ENCODE measurements at regions not wholly inside any gene's neighbourhood (a gene's known extent, or its start where the extent isn't known, plus 50 kb on each side); places are given as distances from the start of the nearest gene placed in this dataset.

DNA sequence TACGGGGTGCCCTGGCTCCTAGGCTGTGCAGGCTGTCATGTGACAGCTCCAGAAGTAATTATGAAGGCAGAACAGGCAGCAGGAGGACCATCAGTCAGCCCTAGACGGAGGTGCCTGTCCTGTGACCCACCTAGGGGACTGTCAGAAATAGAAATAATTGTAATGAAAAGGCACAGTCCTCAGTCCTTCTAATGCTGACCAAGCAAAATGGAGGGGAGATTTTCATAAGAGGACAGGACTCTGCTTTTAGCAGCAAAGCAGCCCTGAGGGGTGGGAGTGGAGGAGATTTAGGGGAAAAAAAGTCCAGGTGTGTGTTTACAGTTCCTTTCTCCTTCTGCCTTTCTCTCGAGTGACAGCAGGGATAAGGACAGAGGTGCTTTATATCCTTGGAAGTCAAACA, 108.3 kb upstream of the KIRREL3 start:
- TF ChIP-seq, protein P1, sequence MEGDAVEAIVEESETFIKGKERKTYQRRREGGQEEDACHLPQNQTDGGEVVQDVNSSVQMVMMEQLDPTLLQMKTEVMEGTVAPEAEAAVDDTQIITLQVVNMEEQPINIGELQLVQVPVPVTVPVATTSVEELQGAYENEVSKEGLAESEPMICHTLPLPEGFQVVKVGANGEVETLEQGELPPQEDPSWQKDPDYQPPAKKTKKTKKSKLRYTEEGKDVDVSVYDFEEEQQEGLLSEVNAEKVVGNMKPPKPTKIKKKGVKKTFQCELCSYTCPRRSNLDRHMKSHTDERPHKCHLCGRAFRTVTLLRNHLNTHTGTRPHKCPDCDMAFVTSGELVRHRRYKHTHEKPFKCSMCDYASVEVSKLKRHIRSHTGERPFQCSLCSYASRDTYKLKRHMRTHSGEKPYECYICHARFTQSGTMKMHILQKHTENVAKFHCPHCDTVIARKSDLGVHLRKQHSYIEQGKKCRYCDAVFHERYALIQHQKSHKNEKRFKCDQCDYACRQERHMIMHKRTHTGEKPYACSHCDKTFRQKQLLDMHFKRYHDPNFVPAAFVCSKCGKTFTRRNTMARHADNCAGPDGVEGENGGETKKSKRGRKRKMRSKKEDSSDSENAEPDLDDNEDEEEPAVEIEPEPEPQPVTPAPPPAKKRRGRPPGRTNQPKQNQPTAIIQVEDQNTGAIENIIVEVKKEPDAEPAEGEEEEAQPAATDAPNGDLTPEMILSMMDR (IDR thresholded peaks at IDR 0.05; ENCODE audit: low read depth, low read length), result no peak
- H3K4me3 ChIP-seq (ENCODE audit: low read depth, low read length), result no peak overlapping the region

- no peak overlapping the region for H3K4me3 ChIP-seq (ENCODE audit: low read depth, low read length)
- TF ChIP-seq, protein P1 (IDR thresholded peaks at IDR 0.05; ENCODE audit: low read depth, low read length), result no peak
Observed at GRCh38 chr11:127106938-127107337, 106.4 kb upstream of the KIRREL3 start.

- TF ChIP-seq, protein P1 (IDR thresholded peaks at IDR 0.05; ENCODE audit: low read depth, low read length), result no peak
- no peak overlapping the region for H3K4me3 ChIP-seq (ENCODE audit: low read depth, low read length)
Observed at GRCh38 chr11:127105593-127106541, 105.3 kb upstream of the KIRREL3 start.

DNA sequence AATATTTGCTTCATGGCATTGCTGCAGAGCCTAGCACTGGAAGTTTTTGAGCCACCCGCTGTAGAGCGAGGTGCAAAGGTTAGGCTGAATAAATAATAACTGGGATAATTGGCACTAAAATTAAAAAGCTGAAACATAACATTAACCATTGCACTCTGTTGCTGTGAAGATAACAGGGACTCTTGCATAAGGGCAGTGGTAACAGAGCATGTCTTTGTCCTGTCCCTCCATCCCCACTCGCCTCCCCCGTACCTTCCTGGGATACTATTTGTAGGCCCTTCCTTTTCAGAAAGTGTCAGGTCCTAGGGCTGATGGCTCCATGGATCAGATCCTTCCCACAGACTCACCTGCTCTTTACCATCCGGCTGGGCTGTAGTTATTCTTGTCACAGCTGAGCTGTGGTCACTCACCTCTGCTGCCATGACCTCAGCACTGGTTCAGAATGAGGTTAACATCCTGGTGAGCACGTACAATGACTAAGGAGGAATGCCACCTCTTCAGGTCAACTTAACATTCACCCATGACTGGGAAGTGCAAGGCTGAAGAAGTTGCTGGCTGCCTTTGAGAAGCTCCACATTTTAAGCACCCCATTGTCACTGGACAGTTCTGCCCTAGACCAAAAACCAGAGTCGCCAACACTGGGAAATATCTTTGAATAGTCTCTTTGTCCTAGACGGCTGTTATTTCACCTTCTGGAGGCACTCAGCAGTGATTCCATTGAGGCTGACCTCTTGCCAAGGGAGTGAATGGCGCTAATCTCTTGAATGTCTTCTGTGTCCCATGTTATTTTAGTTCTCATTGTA, 103.2 kb upstream of the KIRREL3 start:
- TF ChIP-seq, protein P1 (IDR thresholded peaks at IDR 0.05; ENCODE audit: low read depth, low read length), result no peak
- H3K4me3 ChIP-seq (ENCODE audit: low read depth, low read length), result no peak overlapping the region

DNA sequence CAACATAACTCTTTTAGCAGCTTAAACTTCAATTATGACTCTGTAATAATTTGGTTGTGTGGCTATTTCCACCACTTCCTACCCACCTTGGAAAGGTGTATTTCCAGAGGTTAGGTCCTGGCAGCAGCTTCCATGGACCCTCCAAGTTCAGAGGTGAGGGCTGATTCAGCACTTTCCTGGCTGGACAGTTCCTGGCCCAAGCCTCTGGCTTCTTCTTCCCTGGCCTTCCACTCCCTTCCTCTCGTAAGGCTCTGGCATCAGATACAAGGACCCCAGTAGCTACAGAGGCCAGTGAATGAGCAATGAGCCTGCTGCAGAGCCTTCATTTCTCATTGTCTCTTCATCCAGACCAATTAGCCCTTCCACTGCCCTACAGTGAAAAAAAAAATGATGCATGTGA, 98.1 kb upstream of the KIRREL3 start:
- TF ChIP-seq, protein P1 (IDR thresholded peaks at IDR 0.05; ENCODE audit: low read depth, low read length), result no peak
- H3K4me3 ChIP-seq (ENCODE audit: low read depth, low read length), result no peak overlapping the region

- no peak overlapping the region for H3K4me3 ChIP-seq (ENCODE audit: low read depth, low read length)
- TF ChIP-seq, protein P1 (IDR thresholded peaks at IDR 0.05; ENCODE audit: low read depth, low read length), result no peak
Observed at GRCh38 chr11:127080735-127081134, 80.2 kb upstream of the KIRREL3 start.

DNA sequence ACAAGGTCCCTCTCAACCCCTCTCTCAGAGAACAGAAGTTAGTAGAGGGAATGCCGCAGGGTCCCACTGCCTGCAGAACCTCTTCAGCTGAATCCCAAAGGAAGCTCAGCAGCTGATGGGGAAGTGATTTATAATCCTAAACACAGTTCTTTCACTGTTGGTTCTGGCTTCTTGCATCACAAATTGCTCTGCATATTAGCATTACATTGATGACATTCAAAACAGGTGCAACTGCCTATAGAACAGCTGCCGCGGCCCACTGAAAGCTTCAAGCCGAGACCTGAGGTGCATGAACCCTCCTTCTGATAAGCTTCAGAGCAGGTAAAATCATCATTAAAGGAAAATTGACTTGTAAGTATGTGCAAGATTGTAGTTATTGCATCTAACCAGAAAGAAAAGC, 75.2 kb upstream of the KIRREL3 start:
- no peak overlapping the region for H3K4me3 ChIP-seq (ENCODE audit: low read depth, low read length)
- TF ChIP-seq, protein P1 (IDR thresholded peaks at IDR 0.05; ENCODE audit: low read depth, low read length), result no peak

Measured in WI38 (cell line).